Head of caudate nucleus (tissue), 42 donors: ENCODE measurements at regions not wholly inside any gene's neighbourhood (a gene's known extent, or its start where the extent isn't known, plus 50 kb on each side); places are given as distances from the start of the nearest gene placed in this dataset.
"Not testable (repeated sequence)": the region's sequence is repeated elsewhere in the genome, so short reads cannot be mapped to it uniquely, and the experiment has no call there.

Experiments used
- DNase-seq, 42 donors: peaks; one replicate each; pipeline versions ENCODE4 v3.0.0 to v3.0.0-alpha.2; 2020 to 2021; ENCODE audit warnings: mixed read lengths in 7 of 42
- intact Hi-C: fragments of 100-400 bp; cut with DNase I; formaldehyde crosslinking; loops from one replicate; pipeline ENCODE4 v1.15.0; 2022

DNA sequence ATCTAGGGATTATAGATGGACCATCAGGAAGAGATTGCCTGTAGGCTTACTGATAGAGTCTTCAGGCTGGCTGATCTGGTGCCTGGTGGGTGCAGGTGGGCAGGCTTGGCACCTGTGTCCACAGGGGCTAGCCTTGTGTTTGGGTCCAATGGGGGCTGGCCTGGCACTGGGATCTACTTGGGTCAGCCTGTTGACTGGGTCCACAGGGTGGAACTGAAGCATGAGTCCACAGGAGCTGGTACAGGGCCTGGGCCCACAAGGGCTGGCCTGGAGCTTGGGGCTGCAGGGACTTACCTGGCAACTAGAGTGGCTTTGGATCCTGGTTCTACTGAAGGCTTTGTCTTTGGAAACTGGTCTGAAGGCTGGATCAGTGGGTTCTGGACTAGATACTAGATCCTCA, 1217.7 kb downstream of the CDH11 start:
- intact Hi-C loops: no loop called here
- DNase-seq: no peak

DNA sequence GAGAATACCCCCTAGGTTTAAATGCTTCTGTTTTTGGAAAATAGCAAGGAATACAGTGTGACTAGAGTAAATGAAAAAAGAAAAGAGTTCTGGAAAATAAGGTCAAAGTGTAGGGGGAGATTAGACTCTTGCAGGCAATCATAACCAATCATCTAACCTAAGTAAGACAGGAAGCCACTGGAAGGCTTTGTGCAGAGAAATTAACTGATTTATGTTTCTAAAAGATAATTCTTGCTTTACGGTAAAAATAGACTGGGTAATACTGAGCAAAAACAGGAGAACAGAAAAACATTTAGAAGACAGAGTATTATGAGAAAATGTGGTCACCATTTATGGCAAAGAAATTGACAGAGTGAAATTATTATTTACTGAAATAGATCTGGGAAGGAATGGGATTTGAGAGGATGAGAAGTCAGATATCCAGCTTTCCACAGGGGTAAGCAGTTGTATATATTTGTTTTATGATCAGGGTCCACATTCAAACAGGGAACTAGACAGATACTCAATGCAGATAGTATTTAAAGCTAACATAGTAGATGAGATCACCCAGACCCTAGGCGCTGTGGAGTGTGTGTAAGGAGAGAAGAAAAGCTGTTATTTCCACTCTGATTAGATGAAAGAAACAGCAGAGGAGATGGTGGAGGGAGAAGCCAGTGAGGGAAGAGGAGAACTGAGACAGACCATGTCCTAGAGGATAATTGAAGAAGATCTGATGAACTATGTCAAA, 1225.3 kb downstream of the CDH11 start:
- DNase-seq: no peak
- intact Hi-C loops: no loop called here

DNA sequence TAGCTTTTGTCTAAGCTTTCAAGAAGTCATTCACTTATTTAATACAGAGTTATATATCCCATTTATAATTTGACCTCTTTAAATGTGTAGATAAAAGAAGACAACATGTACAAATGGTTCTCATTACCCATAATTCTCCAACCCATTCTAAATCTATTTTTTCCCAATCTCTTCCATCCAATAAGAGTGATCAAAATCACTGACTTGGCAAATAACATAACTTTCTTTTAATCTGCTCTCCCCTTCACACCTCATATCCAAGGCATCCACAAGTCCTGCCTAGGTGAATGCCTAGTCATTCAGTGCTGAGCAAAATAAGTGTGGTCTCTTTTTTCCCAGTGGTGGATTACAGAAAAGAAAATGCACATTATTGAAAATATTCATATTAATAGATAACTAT, 1231.1 kb downstream of the CDH11 start:
- no peak for DNase-seq
- intact Hi-C loops: no loop called here

DNA sequence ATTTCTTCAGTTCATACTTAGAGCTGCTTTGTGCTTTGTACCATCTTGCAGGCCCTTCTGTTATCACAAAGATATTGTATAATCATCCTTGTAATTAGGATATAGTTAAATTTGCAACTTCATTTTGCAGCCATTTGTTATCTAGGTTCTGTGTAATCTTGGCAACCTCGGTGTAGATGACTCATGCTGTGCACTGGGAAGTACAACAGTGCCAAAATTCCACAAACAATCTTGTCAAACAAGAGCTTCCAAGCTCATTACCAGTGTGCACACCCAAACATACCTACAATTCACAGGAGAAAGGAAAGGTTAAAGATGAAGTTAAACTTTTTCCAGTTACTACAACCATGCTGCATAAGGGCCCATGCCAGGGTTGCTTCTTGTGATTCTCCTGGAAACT, 1231.8 kb downstream of the CDH11 start:
- no peak for DNase-seq
- intact Hi-C loops: no loop called here

DNA sequence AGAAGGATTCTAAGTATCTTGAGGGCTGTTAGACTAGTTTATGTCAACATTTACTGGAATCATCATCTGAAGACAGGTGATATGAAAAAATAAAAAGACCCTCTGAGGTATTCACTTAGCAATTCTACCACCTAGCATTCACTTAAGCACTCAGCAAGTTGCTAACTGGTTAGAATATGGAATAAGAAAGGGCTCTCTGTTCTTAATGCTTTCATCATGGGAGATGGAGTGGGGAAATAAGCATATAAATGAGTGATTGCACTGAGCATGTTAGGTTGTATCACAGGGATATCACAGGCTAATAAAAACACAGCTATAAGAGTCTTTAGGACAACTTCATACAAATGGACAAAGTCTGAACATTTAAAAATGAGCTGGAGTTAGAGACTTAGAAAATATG, 1238.8 kb downstream of the CDH11 start:
- intact Hi-C loops: no loop called here
- DNase-seq: no peak

DNA sequence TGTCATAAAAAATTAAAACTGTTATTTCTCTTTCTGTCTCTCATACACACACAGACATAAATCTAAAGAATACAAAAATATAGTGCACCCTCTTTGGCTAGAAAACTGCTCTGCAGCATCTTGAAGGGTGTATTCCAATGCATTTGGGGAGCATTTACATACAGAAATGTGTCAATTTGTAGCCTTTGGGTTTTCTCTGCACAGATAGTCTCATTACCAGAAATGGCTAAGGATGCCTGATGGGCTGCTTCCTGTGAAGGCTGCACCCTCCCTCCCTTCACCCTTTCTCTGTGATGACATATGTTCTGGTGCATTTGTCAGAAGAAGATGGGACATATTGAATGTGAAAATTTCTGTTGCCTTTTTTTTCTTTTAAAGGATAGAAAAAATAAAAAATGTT, 1239.3 kb downstream of the CDH11 start:
- intact Hi-C loops: no loop called here
- DNase-seq: no peak

DNA sequence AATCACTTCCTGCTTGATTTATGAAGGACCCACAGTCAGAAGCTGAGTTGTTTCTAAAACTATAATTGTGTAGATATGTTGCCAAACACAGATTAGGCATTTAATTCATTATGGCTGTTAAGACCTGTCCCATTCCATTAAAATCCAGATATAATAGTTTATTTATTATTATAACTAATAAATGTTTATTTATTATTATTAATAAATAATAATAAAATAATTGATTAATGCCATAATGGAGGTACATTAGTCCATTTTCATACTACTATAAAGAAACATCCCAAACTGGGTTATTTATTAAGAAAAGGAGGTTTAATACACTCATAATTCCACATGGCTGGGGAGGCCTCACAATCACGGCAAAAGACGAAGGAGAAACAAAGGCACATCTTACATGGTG, 1240.9 kb downstream of the CDH11 start:
- no peak for DNase-seq
- intact Hi-C loops: no loop called here

DNA sequence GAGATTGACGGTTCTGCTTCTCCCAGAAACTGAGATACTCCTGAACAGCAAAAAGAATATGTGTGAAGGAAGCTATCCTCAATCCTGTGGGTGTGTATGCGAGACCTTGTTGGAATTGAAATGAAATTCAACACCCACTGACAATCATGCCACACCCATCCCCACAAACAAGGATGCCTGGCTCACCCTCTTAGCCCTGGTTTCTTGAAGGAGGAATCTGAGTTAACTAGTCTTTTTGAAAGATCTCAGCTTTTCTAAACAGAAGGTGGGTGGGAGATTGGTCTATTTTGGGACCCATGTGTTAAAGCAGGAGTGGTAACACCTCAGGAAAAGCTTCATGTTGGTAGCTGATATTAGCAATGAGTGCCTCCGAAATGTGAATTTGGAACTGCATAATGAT, 1244.5 kb downstream of the CDH11 start:
- intact Hi-C loops: no loop called here
- peak in 28 of 42 donors; percentile 3 to 73 (median 32) for DNase-seq

DNA sequence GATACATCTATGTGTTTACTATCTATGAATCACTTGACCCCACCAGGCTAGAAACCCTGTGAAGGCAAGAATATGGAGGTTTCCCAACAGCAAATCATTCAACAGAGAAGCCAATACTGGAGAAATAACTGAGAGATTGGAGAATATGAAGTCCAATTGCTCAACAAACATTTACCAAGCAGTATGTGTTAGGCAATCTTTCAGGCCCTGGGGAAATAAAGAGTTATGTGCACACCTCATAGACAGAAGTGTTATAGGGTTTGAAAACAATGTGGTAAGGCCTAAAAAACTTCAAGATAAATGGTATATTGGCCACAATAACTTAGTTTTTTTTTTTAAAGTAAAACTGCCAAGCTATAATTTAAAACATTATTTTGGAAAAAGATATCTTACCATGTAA, 1245.8 kb downstream of the CDH11 start:
- no peak for DNase-seq
- intact Hi-C loops: no loop called here

DNA sequence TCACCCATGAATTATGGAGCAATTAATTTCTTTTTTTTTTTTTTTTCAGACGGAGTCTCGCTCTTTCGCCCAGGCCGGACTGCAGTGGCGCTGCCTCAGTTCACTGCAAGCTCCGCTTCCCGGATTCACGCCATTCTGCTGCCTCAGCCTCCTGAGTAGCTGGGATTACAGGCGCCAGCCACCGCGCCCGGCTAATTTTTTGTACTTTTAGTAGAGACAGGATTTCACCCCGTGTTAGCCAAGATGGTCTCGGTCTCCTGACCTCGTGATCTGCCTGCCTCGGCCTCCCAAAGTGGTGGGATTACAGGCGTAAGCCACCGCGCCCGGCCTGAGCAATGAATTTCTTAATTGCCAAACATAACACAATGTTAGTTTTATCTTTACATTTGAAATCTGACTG, 1261.2 kb downstream of the CDH11 start:
- DNase-seq, intact Hi-C loops: not testable (repeated sequence)

DNA sequence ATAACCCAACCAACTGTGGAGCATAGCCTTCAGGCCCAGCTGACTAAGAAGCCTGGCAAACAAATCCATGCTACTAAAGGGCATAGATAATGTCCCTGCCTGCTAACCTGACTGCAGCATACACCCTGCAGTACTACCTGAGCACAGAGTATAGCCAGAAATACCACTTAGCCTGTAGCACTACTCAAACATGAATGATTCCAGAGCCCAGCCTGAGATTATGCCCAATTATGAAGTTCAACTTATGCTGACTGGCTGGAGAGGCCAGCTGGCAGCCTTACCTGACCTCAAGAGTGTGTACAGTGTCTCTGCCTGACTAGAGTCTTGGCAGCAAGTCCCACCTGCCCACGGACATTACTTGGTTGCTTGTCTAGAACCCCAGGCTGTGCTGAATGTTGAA, 1265.3 kb downstream of the CDH11 start:
- intact Hi-C loops: no loop called here
- DNase-seq: no peak

DNA sequence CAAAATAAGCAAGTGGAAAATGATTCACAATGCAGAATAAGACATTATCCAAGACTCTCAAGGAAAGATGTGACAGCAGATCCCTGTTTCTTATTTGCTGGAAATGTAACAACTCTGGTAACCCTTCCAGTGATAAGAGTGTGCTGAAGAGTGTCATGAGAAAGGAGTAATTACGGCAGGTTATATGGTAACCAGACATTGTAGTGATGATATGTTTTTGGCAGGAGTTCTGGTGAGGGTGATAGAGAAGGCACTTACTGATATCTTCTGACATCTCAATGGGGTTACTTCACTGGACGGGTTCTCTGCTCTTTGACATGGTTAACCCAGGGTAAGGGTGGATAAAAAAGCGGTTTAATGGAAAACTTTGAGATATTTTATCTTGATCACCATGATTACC, 1270.9 kb downstream of the CDH11 start:
- intact Hi-C loops: no loop called here
- DNase-seq: no peak

DNA sequence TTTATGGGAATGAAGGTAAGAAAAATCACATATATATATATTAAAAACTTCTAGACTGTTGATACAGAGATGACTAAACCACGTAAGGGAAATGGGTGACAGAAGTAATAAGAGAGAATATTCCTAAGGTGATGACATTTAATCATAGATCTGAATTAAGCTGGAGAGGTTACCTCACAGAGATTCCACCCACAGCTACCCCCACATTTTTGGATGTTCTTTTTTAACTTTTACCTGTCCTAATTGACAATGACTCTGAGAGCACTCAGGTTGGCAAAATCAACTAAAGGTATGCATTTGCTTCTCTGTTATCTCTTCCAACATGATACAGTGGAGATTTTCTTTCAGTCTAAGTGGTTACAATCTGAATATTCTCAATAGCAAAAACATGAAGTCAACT, 1280.6 kb downstream of the CDH11 start:
- peak in 13 of 42 donors; percentile 5 to 61 (median 29) for DNase-seq
- intact Hi-C loops: no loop called here

DNA sequence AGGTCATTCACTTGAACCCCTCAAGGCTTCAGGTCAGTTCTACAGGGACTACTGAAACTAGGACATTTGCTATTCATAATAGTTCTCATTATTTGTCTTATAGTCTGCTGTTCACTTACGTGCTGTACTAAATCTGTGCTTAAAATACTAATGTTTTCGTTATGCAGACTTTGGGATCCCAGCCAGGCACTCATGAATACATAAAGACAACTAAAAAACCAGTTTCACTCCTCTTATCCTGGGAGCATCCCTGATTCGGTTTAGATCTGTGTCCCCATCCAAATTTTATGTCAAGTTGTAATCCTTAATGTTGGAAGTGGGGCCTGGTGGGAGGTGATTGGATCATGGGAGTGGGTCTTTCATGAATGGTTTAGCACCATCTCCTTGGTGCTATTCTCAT, 1291.8 kb downstream of the CDH11 start:
- no peak for DNase-seq
- intact Hi-C loops: no loop called here

DNA sequence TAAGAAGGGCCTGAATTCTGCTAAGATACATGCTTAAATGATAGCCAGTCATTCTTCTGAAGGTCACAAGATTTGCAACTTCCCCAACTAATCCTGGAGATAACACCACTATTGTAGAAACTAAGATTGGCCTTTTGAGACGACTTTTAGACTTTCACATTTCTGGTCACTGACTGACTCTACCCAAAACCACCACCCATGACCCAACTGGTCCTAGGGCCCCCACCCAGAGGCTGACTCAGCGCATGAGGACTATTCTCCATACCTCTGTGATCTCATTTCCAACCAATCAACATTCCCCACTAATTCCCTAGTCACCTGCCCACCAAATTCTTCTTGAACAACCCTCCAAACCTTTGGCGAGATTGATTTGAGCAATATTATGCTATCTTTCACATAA, 1299.0 kb downstream of the CDH11 start:
- intact Hi-C loops: no loop called here
- no peak for DNase-seq

DNA sequence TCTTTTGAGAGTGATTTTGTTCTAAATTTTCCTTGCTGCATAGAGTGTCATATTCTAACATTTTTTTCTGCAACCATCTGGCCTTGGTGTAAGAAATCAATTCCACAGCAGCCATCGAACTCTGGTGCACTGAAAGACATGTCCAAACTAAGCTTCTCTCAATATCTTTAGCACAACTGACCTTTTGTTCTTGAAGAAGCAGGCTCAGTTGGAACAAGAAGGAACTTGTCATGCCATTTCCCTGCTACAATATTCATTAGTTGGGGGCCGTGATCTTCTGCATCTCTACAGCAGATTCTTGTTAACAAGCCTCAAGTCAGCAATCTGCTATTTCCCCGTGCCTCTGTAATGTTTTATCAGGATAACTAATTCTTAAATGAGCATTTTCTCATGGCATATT, 1305.6 kb downstream of the CDH11 start:
- no peak for DNase-seq
- intact Hi-C loops: no loop called here

DNA sequence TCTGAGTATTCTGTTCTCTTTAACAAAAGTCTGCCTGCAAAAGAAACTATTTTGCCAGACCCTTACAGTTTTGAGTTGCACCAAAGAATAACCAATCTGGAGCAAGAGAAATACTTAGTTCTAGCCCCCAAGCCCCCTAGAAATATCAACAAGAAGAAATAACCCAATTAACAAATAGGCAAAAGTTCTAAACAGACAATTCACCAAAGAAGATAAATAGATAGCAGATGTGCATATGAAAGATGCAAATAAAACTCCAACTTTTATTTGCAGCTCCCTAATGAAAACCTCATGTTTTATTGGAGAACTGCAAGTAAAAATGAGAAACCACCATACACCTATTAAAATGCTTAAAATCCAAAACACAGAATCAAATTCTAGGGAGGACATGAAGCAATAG, 1308.0 kb downstream of the CDH11 start:
- DNase-seq: no peak
- intact Hi-C loops: no loop called here

DNA sequence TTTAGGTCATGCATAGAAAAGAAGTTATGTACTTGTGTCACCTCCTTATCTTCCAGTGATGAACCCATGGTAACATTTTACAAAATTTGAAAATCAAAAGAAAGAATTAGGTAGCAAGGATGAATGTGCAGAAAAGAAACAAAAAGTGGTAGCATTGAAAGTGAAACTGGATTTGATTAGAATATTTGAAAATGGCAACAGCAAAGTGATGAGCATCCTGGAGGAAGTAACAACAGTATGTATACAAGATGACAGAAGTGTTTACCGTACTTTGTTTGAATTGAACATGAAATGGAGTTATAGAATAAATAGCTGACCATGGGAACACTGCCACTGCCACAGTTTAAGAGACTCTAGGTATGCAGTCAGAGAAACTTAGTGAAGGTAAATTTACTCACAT, 1313.1 kb downstream of the CDH11 start:
- no peak for DNase-seq
- intact Hi-C loops: no loop called here

DNA sequence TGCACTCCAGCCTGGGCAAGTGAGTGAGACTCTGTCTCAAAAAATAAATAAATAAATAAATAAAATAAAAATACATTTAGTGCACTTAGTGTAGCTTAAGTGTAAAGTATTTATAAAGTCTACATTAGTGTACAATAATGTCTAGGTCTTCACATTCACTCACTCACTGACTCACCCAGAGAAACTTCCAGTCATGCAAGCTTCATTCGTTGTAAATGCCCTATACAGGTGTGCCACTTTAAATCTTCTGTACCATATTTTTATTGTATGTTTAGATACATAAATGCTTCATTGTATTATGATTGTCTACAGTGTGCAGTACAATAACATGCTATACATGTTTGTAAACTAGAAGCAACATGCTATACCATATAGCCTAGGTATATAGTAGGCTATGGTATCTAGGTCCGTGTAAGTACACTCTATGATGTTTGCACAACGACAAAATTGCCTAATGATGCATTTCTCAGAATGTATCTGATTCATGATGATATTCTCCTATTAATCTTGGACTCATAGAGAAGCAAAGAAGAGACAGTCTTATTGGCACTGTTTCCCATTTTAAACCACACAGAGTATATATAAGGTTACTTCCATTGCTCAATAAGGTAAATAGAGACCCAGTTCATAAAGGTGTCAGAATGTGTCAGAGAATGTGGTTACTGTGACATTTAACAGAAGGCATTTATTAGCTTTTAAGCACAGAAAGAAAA, 1314.9 kb downstream of the CDH11 start:
- DNase-seq: no peak
- intact Hi-C loops: no loop called here

DNA sequence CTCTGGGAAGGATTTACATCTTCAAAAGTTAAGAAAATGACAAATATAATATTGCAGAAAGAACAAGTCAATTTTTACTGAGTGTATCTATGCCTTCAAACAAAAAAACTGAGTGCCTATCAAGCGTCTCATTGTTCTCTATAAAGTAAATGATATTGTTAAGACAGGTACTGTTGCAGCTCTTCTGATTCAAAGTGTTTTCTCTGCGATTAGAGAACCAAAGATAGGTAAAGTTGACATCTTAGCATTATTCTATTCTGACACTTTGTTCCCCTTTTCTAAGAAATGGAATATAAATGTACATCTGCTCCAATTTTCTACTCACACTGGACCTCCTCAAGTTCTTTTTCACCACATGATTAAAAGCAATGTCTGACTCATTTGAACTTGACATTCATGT, 1317.7 kb downstream of the CDH11 start:
- intact Hi-C loops: no loop called here
- DNase-seq: no peak

DNA sequence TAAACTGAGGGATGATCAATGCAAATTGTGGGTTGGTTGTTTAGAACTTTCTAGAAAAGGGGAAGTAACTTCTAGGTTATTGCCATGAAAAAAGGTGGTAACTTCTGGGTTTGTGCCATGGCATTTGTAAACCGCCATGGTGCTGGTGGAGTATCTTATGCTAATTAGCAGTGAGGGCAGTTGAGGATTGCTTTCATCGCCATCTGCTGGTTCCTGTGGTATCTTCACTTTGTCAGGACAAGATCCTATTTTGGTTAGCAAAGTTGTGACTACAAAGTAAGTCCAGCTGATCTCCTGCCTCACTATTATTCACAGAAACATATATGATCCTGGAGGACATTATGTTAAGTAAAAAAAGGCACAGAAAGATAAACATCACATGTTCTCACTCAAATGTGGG, 1332.3 kb downstream of the CDH11 start:
- intact Hi-C loops: no loop called here
- DNase-seq: no peak
